K562 (cell line): ENCODE measurements at regions not wholly inside any gene's neighbourhood (a gene's known extent, or its start where the extent isn't known, plus 50 kb on each side); places are given as distances from the start of the nearest gene placed in this dataset.

Experiments
- CCAR2 ChIP-seq: fragments of 200-400 bp; formaldehyde crosslinking; IDR thresholded peaks from 2 replicates; pipeline ENCODE4 v1.6.1; 2017; ENCODE audit warnings: mild to moderate bottlenecking, low read depth, low read length
- MGA ChIP-seq: fragments of 450-650 bp; IDR thresholded peaks from 2 replicates; pipeline ENCODE4 v1.6.1; 2016; ENCODE audit warnings: mild to moderate bottlenecking, moderate library complexity
- NR2C1 ChIP-seq, 2 experiments: fragments of 450-650 bp; IDR thresholded peaks; 2 replicates each; pipeline ENCODE4 v1.6.1; 2017; ENCODE audit warnings: mild to moderate bottlenecking in 2 of 2, antibody characterized with exemption in 1 of 2, inconsistent platforms in 1 of 2, missing compliant biosample characterization in 1 of 2, missing genetic modification characterization in 1 of 2
- TCF7L2 ChIP-seq: fragments of 150-350 bp; IDR thresholded peaks from 2 replicates; pipeline ENCODE4 v1.6.1; 2016; ENCODE audit warnings: low read depth, mild to moderate bottlenecking, low read length, moderate library complexity
- YBX1 ChIP-seq: fragments of 450-650 bp; IDR thresholded peaks from 2 replicates; pipeline ENCODE4 v1.7.1; 2016; ENCODE audit warnings: mild to moderate bottlenecking

GRCh38 chr1:199129247-199129646, 490.4 kb downstream of the PTPRC start (continued):
- TF ChIP-seq MGA (no peak), TCF7L2 (no peak), NR2C1 (IDR thresholded peaks at IDR 0.05) (no peak), NR2C1 (tag; IDR thresholded peaks at IDR 0.05) (no peak), CCAR2 (no peak), YBX1 (no peak)
